CD4-positive, alpha-beta T cell (primary cell): ENCODE measurements at regions not wholly inside any gene's neighbourhood (a gene's known extent, or its start where the extent isn't known, plus 50 kb on each side); places are given as distances from the start of the nearest gene placed in this dataset.

Source experiments
- ATAC-seq: fragments of 200-7000 bp; cut with Tn5 transposase; one replicate; pipeline ENCODE4 v1.10.0; 2022; ENCODE audit warnings: mild to moderate bottlenecking; ENCODE audit not compliant: poor library complexity
- CTCF ChIA-PET: fragments of 350-600 bp; sonication (Branson Sonifier 250); formaldehyde crosslinking; loops from one replicate; lab custom pipeline; 2021; ENCODE audit warnings: antibody characterized with exemption, inconsistent platforms; lab: Charles Lee
- POLR2A ChIA-PET: fragments of 350-600 bp; sonication (Branson Sonifier 250); formaldehyde crosslinking; loops from one replicate; lab custom pipeline; 2021; ENCODE audit warnings: antibody characterized with exemption, inconsistent platforms; lab: Charles Lee
- DNase-seq, 14 experiments: peaks; one replicate each; pipeline ENCODE4 v3.0.0-alpha.2; 2013 to 2020; ENCODE audit warnings: mixed read lengths in 2 of 14
- H3K27ac ChIP-seq, 2 donors: one replicate each; pipeline versions ENCODE4 v1.5.1 to v1.7.0; 2013; ENCODE audit warnings: low read length in 2 of 2, low read depth in 1 of 2, mild to moderate bottlenecking in 1 of 2
- H3K27me3 ChIP-seq, 2 experiments: 1 replicate in 1 of 2; 2 replicates in 1 of 2; pipeline versions ENCODE4 v1.6.1 to v1.7.0; 2013; ENCODE audit warnings: low read length in 2 of 2, control low read depth in 1 of 2, mild to moderate bottlenecking in 1 of 2, moderate library complexity in 1 of 2; ENCODE audit not compliant: insufficient read depth in 2 of 2, control insufficient read depth in 1 of 2
- H3K36me3 ChIP-seq: one replicate; pipeline ENCODE4 v1.6.1; 2013; ENCODE audit warnings: low read length, control low read depth; ENCODE audit not compliant: insufficient read depth
- H3K4me1 ChIP-seq: one replicate; pipeline ENCODE4 v1.6.1; 2013; ENCODE audit warnings: low read length, control low read depth; ENCODE audit not compliant: insufficient read depth
- H3K4me3 ChIP-seq: one replicate; pipeline ENCODE4 v1.5.1; 2013; ENCODE audit warnings: mild to moderate bottlenecking, low read length, moderate library complexity
- H3K9me3 ChIP-seq, 2 experiments: 1 replicate in 1 of 2; 2 replicates in 1 of 2; pipeline versions ENCODE4 v1.6.1 to v1.7.0; 2013; ENCODE audit warnings: low read length in 2 of 2, mild to moderate bottlenecking in 2 of 2, control low read depth in 1 of 2, moderate library complexity in 1 of 2; ENCODE audit not compliant: control insufficient read depth in 1 of 2, insufficient read depth in 1 of 2
- H3K27ac Mint-ChIP-seq: one replicate; pipeline ENCODE4 v1.8.0; 2020; ENCODE audit warnings: mixed read lengths
- H3K27me3 Mint-ChIP-seq: one replicate; pipeline ENCODE4 v1.8.0; 2021; ENCODE audit warnings: mixed read lengths
- H3K36me3 Mint-ChIP-seq: one replicate; pipeline ENCODE4 v1.8.0; 2021; ENCODE audit warnings: low read depth, mixed read lengths
- H3K4me1 Mint-ChIP-seq: one replicate; pipeline ENCODE4 v1.8.0; 2021; ENCODE audit warnings: low read depth, mixed read lengths
- H3K4me3 Mint-ChIP-seq: one replicate; pipeline ENCODE4 v1.8.0; 2020; ENCODE audit warnings: mild to moderate bottlenecking, mixed read lengths
- H3K9me3 Mint-ChIP-seq: one replicate; pipeline ENCODE4 v1.8.0; 2020; ENCODE audit warnings: mixed read lengths
- CTCF ChIP-seq: fragments of 200-600 bp; IDR thresholded peaks from one replicate; pipeline ENCODE4 v1.8.0; 2022; ENCODE audit warnings: antibody characterized with exemption, mild to moderate bottlenecking
- intact Hi-C, 2 experiments: fragments of 100-400 bp; cut with DNase I in 1 of 2; cut with micrococcal nuclease in 1 of 2; formaldehyde crosslinking; loops; one replicate each; pipeline versions ENCODE4 v1.15.1 to v1.9.0; 2023 to 2025; cut with DNase I, micrococcal nuclease

GRCh38 chr4:181416966-181417365, 826.2 kb upstream of the TENM3 start:
- Mint-ChIP-seq H3K36me3 (no peaks in the 10 kb centered on the region), H3K27ac (no peak overlapping the region), H3K27me3 (no peaks in the 10 kb centered on the region), H3K9me3 (no peaks in the 10 kb centered on the region), H3K4me1 (no peaks in the 10 kb centered on the region), H3K4me3 (no peak overlapping the region)
- ATAC-seq (no peak), DNase-seq (no peak)
- intact Hi-C loops: no loop called here
- ChIA-PET POLR2A (no interaction called here), CTCF (no interaction called here)
- no peaks in the 10 kb centered on the region for H3K36me3 ChIP-seq
- no peaks in the 10 kb centered on the region for H3K27me3 ChIP-seq
- no peak overlapping the region for H3K27ac ChIP-seq
- H3K9me3 ChIP-seq: peaks cover 0 to 7% of the 10 kb centered on the region in 2 experiments
- no peak overlapping the region for H3K4me3 ChIP-seq
- no peaks in the 10 kb centered on the region for H3K4me1 ChIP-seq
- no peak for TF ChIP-seq CTCF

GRCh38 chr4:181418496-181418895, 824.7 kb upstream of the TENM3 start:
- intact Hi-C loops: no loop called here
- ChIA-PET CTCF (no interaction called here), POLR2A (no interaction called here)
- Mint-ChIP-seq H3K4me3 (no peak overlapping the region), H3K27ac (no peak overlapping the region), H3K36me3 (no peaks in the 10 kb centered on the region), H3K4me1 (no peaks in the 10 kb centered on the region), H3K27me3 (no peaks in the 10 kb centered on the region), H3K9me3 (peaks cover 4% of the 10 kb centered on the region)
- Histone ChIP-seq H3K9me3 (peaks cover 0 to 7% of the 10 kb centered on the region in 2 experiments), H3K27me3 (no peaks in the 10 kb centered on the region), H3K4me3 (no peak overlapping the region), H3K4me1 (no peaks in the 10 kb centered on the region), H3K27ac (no peak overlapping the region), H3K36me3 (no peaks in the 10 kb centered on the region)
- DNase-seq (no peak), ATAC-seq (no peak)
- TF ChIP-seq CTCF: no peak

DNA sequence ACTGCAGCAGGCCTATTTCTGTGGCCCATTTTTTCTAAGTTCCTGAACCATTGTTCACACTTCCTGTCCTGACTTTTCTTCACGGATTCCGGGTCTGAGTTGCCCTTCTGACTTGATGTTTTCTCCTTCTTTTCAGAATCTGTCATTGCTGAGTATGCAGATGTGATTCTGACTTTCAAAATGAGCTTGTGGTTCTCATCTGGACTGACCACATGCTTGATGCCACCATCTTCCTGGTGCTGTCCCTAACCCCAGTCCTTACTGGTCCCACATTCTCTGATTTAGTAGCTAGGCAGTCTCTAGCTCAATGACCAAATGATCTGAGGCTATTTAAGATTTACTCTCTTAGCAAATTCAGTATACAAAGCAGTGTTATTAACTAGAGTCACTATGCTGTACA, 822.3 kb upstream of the TENM3 start:
- no peak for ATAC-seq
- Histone ChIP-seq H3K27ac (no peak overlapping the region), H3K27me3 (no peaks in the 10 kb centered on the region), H3K9me3 (peaks cover 0 to 3% of the 10 kb centered on the region in 2 experiments), H3K4me3 (no peak overlapping the region), H3K36me3 (no peaks in the 10 kb centered on the region), H3K4me1 (no peaks in the 10 kb centered on the region)
- ChIA-PET CTCF (no interaction called here), POLR2A (no interaction called here)
- DNase-seq: no peak
- H3K27me3 Mint-ChIP-seq: no peaks in the 10 kb centered on the region
- intact Hi-C loops: no loop called here
- no peaks in the 10 kb centered on the region for H3K36me3 Mint-ChIP-seq
- no peak overlapping the region for H3K4me3 Mint-ChIP-seq
- H3K9me3 Mint-ChIP-seq: peaks cover 4% of the 10 kb centered on the region
- H3K27ac Mint-ChIP-seq: no peak overlapping the region
- no peaks in the 10 kb centered on the region for H3K4me1 Mint-ChIP-seq
- no peak for TF ChIP-seq CTCF
